ENCODE measurements at regions not wholly inside any gene's neighbourhood (a gene's known extent, or its start where the extent isn't known, plus 50 kb on each side); places are given as distances from the start of the nearest gene placed in this dataset.

- TF ChIP-seq, protein P1, sequence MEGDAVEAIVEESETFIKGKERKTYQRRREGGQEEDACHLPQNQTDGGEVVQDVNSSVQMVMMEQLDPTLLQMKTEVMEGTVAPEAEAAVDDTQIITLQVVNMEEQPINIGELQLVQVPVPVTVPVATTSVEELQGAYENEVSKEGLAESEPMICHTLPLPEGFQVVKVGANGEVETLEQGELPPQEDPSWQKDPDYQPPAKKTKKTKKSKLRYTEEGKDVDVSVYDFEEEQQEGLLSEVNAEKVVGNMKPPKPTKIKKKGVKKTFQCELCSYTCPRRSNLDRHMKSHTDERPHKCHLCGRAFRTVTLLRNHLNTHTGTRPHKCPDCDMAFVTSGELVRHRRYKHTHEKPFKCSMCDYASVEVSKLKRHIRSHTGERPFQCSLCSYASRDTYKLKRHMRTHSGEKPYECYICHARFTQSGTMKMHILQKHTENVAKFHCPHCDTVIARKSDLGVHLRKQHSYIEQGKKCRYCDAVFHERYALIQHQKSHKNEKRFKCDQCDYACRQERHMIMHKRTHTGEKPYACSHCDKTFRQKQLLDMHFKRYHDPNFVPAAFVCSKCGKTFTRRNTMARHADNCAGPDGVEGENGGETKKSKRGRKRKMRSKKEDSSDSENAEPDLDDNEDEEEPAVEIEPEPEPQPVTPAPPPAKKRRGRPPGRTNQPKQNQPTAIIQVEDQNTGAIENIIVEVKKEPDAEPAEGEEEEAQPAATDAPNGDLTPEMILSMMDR (IDR thresholded peaks at IDR 0.05): no peak
- no peak for TF ChIP-seq POLR2A (IDR thresholded peaks at IDR 0.05)
- TF ChIP-seq EP300 (IDR thresholded peaks at IDR 0.05): no peak
Observed at GRCh38 chr4:104752337-104752736, 257.6 kb upstream of the CXXC4 start.
